SK-N-MC (cell line): ENCODE measurements at regions not wholly inside any gene's neighbourhood (a gene's known extent, or its start where the extent isn't known, plus 50 kb on each side); places are given as distances from the start of the nearest gene placed in this dataset.

ENCODE experiments used
- EZH2 ChIP-seq: fragments of 200-600 bp; sonication (generic); IDR thresholded peaks from one replicate; pipeline ENCODE4 v1.6.1; 2017; ENCODE audit warnings: antibody characterized with exemption
- FOXP2 ChIP-seq: optimal IDR thresholded peaks from 2 replicates; pipeline ENCODE3; 2011; ENCODE audit warnings: mild to moderate bottlenecking, moderate library complexity; ENCODE audit not compliant: insufficient read depth; ENCODE audit errors: extremely low read length, control extremely low read depth
- POLR2AphosphoS5 ChIP-seq: IDR thresholded peaks from 2 replicates; pipeline ENCODE4 v1.6.1; 2012; ENCODE audit warnings: mild to moderate bottlenecking, low read depth, low read length, borderline replicate concordance

DNA sequence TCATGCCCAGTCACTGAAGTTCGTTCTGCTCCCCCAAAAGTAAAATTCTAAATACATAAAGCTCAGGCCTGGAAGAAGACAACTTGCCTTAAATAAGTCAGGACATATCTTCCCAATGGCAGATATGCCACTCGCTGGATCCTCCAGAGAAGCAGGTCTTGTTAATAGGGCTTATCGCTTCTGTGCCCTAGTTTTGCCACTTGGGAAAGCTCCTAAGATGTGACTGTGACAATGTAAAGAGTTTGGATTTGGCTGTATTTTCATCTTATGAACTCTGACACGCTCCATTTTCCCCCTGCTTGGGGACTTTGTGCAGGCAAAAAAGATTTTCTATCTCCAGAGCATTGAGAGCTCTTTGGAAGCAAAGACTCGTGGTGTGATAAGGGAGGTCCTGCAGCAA is 279.9 kb downstream of the WDR11 start:
- no peak for TF ChIP-seq POLR2AphosphoS5
- TF ChIP-seq EZH2, result no peak
- no peak for TF ChIP-seq FOXP2
